HepG2 (cell line): ENCODE measurements at regions not wholly inside any gene's neighbourhood (a gene's known extent, or its start where the extent isn't known, plus 50 kb on each side); places are given as distances from the start of the nearest gene placed in this dataset.

Experiments
- BCL6 ChIP-seq: IDR thresholded peaks from 2 replicates; pipeline ENCODE4 v1.6.1; 2016; ENCODE audit warnings: missing genetic modification reagents, missing compliant biosample characterization
- CEBPG ChIP-seq: IDR thresholded peaks from 2 replicates; pipeline ENCODE4 v1.6.1; 2016
- FOSL2 ChIP-seq: sonication (generic); formaldehyde crosslinking; IDR thresholded peaks from 2 replicates; pipeline ENCODE4 v1.4.0; 2020; ENCODE audit warnings: missing genetic modification reagents
- FOXA1 ChIP-seq, 2 experiments: fragments of 450-650 bp in 1 of 2; sonication (generic) in 1 of 2; formaldehyde crosslinking in 1 of 2; IDR thresholded peaks; 2 replicates each; pipeline versions ENCODE4 v1.4.0 to v1.6.1; 2016 to 2020; ENCODE audit warnings: missing genetic modification reagents in 1 of 2
- FOXJ3 ChIP-seq: sonication (generic); formaldehyde crosslinking; IDR thresholded peaks from 2 replicates; pipeline ENCODE4 v1.4.0; 2020; ENCODE audit warnings: missing genetic modification reagents, mild to moderate bottlenecking, borderline replicate concordance
- MED1 ChIP-seq: sonication (generic); formaldehyde crosslinking; IDR thresholded peaks from 2 replicates; pipeline ENCODE4 v1.4.0; 2020; ENCODE audit warnings: missing genetic modification reagents
- NCOR1 ChIP-seq: fragments of 200-600 bp; sonication (generic); IDR thresholded peaks from 2 replicates; pipeline ENCODE4 v1.7.0; 2017; ENCODE audit warnings: antibody characterized with exemption, low read length, borderline replicate concordance
- PPARG ChIP-seq: conservative IDR thresholded peaks from 2 replicates; pipeline ENCODE4 v1.6.1; 2016; ENCODE audit warnings: missing biosample characterization, missing genetic modification reagents
- SOX13 ChIP-seq, 3 experiments: fragments of 450-650 bp in 1 of 3; sonication (generic) in 1 of 3; formaldehyde crosslinking in 1 of 3; IDR thresholded peaks in 2 of 3; conservative IDR thresholded peaks in 1 of 3; 2 replicates each; pipeline versions ENCODE4 v1.5.0 to v1.6.1; 2016 to 2020; ENCODE audit warnings: antibody characterized with exemption in 1 of 3, mild to moderate bottlenecking in 1 of 3, missing compliant biosample characterization in 1 of 3, missing genetic modification reagents in 1 of 3, moderate library complexity in 1 of 3
- SOX6 ChIP-seq, 2 experiments: fragments of 450-650 bp in 1 of 2; sonication (generic) in 1 of 2; formaldehyde crosslinking in 1 of 2; IDR thresholded peaks; 2 replicates each; pipeline versions ENCODE4 v1.4.0 to v1.6.1; 2017 to 2020; ENCODE audit warnings: antibody characterized with exemption in 1 of 2, mild to moderate bottlenecking in 1 of 2, missing genetic modification reagents in 1 of 2
- TARDBP ChIP-seq: sonication (generic); formaldehyde crosslinking; IDR thresholded peaks from 2 replicates; pipeline ENCODE4 v1.8.0; 2022; ENCODE audit warnings: mild to moderate bottlenecking, missing genetic modification reagents
- ZNF644 ChIP-seq: IDR thresholded peaks from 2 replicates; pipeline ENCODE4 v1.6.1; 2016; ENCODE audit warnings: low read depth
- ZNF709 ChIP-seq: sonication (generic); formaldehyde crosslinking; IDR thresholded peaks from 2 replicates; pipeline ENCODE4 v1.5.0; 2020; ENCODE audit warnings: mild to moderate bottlenecking, missing genetic modification reagents
- TF ChIP-seq, protein P1 (sequence below): sonication (generic); formaldehyde crosslinking; IDR thresholded peaks from 2 replicates; pipeline ENCODE4 v1.4.0; 2020; ENCODE audit warnings: missing genetic modification reagents
- TF ChIP-seq, protein P2 (sequence below): sonication (generic); formaldehyde crosslinking; conservative IDR thresholded peaks from 2 replicates; pipeline ENCODE4 v1.4.0; 2020; ENCODE audit warnings: mild to moderate bottlenecking, missing genetic modification reagents, moderate library complexity
- TF ChIP-seq, protein P3 (sequence below): sonication (generic); formaldehyde crosslinking; IDR thresholded peaks from 2 replicates; pipeline ENCODE4 v1.4.0; 2020; ENCODE audit warnings: missing genetic modification reagents
- TF ChIP-seq, protein P4 (sequence below): IDR thresholded peaks from 2 replicates; pipeline ENCODE4 v1.6.1; 2016; ENCODE audit warnings: missing biosample characterization, missing genetic modification reagents, low read depth

DNA sequence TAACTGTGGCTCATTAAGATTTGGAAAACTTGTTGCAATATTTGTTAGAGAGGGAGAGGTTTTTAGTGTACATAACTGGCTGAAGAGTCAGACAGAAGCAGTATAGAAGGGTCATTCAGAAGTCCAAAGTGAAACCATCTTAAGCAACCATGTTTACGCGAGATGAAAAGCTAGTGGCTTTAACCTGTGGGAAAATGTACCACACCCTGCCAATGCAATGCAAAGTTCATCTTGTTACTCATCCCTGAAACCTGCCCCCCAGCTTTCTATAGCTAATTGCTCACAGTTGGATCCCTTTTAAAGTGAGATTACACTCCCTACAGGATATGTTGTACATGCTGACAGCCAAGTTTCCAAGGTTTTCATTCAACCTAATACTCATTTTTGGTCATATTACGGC is 96.7 kb upstream of the RAPGEF2 start (continued):
- TF ChIP-seq, protein P1, sequence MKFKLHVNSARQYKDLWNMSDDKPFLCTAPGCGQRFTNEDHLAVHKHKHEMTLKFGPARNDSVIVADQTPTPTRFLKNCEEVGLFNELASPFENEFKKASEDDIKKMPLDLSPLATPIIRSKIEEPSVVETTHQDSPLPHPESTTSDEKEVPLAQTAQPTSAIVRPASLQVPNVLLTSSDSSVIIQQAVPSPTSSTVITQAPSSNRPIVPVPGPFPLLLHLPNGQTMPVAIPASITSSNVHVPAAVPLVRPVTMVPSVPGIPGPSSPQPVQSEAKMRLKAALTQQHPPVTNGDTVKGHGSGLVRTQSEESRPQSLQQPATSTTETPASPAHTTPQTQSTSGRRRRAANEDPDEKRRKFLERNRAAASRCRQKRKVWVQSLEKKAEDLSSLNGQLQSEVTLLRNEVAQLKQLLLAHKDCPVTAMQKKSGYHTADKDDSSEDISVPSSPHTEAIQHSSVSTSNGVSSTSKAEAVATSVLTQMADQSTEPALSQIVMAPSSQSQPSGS (CRISPR knock-in tag) = 0 out of 2 replicates have a peak, but pooled peaks have one; percentile 40
- TF ChIP-seq ZNF644 (CRISPR knock-in tag) = peak; percentile 72
- 0 out of 2 replicates have a peak, but pooled peaks have one; percentile 65 for TF ChIP-seq PPARG (CRISPR knock-in tag)
- no peak for TF ChIP-seq FOXA1 (IDR thresholded peaks at IDR 0.05)
- peak; percentile 60; the same call in 1 of the 2 replicates for TF ChIP-seq FOXA1 (CRISPR knock-in tag; IDR thresholded peaks at IDR 0.05)
- TF ChIP-seq, protein P2, sequence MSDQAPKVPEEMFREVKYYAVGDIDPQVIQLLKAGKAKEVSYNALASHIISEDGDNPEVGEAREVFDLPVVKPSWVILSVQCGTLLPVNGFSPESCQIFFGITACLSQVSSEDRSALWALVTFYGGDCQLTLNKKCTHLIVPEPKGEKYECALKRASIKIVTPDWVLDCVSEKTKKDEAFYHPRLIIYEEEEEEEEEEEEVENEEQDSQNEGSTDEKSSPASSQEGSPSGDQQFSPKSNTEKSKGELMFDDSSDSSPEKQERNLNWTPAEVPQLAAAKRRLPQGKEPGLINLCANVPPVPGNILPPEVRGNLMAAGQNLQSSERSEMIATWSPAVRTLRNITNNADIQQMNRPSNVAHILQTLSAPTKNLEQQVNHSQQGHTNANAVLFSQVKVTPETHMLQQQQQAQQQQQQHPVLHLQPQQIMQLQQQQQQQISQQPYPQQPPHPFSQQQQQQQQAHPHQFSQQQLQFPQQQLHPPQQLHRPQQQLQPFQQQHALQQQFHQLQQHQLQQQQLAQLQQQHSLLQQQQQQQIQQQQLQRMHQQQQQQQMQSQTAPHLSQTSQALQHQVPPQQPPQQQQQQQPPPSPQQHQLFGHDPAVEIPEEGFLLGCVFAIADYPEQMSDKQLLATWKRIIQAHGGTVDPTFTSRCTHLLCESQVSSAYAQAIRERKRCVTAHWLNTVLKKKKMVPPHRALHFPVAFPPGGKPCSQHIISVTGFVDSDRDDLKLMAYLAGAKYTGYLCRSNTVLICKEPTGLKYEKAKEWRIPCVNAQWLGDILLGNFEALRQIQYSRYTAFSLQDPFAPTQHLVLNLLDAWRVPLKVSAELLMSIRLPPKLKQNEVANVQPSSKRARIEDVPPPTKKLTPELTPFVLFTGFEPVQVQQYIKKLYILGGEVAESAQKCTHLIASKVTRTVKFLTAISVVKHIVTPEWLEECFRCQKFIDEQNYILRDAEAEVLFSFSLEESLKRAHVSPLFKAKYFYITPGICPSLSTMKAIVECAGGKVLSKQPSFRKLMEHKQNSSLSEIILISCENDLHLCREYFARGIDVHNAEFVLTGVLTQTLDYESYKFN (CRISPR knock-in tag) = peak; percentile 60
- peak; percentile 81 for TF ChIP-seq CEBPG (CRISPR knock-in tag)
- peak; percentile 85 for TF ChIP-seq FOSL2
- TF ChIP-seq MED1 (CRISPR knock-in tag) = 0 out of 2 replicates have a peak, but pooled peaks have one; percentile 34
- peak; percentile 49; the same call in 1 of the 2 replicates for TF ChIP-seq BCL6 (CRISPR knock-in tag)
- TF ChIP-seq ZNF709 (CRISPR knock-in tag) = no peak
- peak; percentile 80 for TF ChIP-seq NCOR1
- TF ChIP-seq TARDBP (CRISPR knock-in tag) = 0 out of 2 replicates have a peak, but pooled peaks have one; percentile 41
- TF ChIP-seq SOX6 (IDR thresholded peaks at IDR 0.05) = no peak
- peak; percentile 51; the same call in 1 of the 2 replicates for TF ChIP-seq SOX6 (CRISPR knock-in tag; IDR thresholded peaks at IDR 0.05)
- TF ChIP-seq, protein P3, sequence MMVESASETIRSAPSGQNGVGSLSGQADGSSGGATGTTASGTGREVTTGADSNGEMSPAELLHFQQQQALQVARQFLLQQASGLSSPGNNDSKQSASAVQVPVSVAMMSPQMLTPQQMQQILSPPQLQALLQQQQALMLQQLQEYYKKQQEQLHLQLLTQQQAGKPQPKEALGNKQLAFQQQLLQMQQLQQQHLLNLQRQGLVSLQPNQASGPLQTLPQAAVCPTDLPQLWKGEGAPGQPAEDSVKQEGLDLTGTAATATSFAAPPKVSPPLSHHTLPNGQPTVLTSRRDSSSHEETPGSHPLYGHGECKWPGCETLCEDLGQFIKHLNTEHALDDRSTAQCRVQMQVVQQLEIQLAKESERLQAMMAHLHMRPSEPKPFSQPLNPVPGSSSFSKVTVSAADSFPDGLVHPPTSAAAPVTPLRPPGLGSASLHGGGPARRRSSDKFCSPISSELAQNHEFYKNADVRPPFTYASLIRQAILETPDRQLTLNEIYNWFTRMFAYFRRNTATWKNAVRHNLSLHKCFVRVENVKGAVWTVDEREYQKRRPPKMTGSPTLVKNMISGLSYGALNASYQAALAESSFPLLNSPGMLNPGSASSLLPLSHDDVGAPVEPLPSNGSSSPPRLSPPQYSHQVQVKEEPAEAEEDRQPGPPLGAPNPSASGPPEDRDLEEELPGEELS (CRISPR knock-in tag) = peak; percentile 73
- TF ChIP-seq SOX13 (IDR thresholded peaks at IDR 0.05) = no peak
- TF ChIP-seq SOX13 (CRISPR knock-in tag; conservative IDR thresholded peaks at IDR 0.05 in 1 of 2, IDR thresholded peaks at IDR 0.05 in 1 of 2) = peak in 1 of 2 experiments; percentile 63; a peak in 2 of 4 replicates
- TF ChIP-seq, protein P4, sequence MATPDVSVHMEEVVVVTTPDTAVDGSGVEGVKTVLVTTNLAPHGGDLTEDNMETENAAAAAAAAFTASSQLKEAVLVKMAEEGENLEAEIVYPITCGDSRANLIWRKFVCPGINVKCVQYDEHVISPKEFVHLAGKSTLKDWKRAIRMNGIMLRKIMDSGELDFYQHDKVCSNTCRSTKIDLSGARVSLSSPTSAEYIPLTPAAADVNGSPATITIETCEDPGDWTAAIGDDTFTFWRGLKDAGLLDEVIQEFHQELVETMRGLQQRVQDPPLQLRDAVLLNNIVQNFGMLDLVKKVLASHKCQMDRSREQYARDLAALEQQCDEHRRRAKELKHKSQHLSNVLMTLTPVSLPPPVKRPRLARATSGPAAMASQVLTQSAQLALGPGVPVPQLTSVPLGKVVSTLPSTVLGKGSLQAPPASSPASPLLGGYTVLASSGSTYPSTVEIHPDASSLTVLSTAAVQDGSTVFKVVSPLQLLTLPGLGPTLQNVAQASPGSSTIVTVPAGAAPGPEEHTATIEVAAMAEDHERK = no peak
- TF ChIP-seq FOXJ3 (CRISPR knock-in tag) = peak; percentile 32; the same call in 1 of the 2 replicates
